NCI-H526 (cell line): ENCODE measurements at regions not wholly inside any gene's neighbourhood (a gene's known extent, or its start where the extent isn't known, plus 50 kb on each side); places are given as distances from the start of the nearest gene placed in this dataset.

Experiments
- DNase-seq, 2 experiments: peaks; one replicate each; lab custom pipeline; 2025; lab: John Stamatoyannopoulos, UW

GRCh38 chr2:47265158-47265557 is 88.8 kb upstream of the CALM2 start:
- no peak for DNase-seq

GRCh38 chr2:47264686-47265085 is 88.4 kb upstream of the CALM2 start:
- DNase-seq, result no peak

- peak in 1 of 2 experiments; percentile 21 for DNase-seq
These were observed 87.8 kb upstream of the CALM2 start for GRCh38 chr2:47264143-47264542.

- DNase-seq, result no peak
These were observed 86.3 kb upstream of the CALM2 start for GRCh38 chr2:47262657-47263056.

- no peak for DNase-seq
These were observed 84.7 kb upstream of the CALM2 start for GRCh38 chr2:47260971-47261370.

- no peak for DNase-seq
These were observed 83.5 kb upstream of the CALM2 start for GRCh38 chr2:47259829-47260228.

- DNase-seq, result no peak
These were observed 81.6 kb upstream of the CALM2 start for GRCh38 chr2:47257946-47258348.

- DNase-seq, result no peak
These were observed 80.2 kb upstream of the CALM2 start for GRCh38 chr2:47256416-47257087.

GRCh38 chr2:47255794-47256193 is 79.5 kb upstream of the CALM2 start:
- no peak for DNase-seq

- no peak for DNase-seq
These were observed 78.2 kb upstream of the CALM2 start for GRCh38 chr2:47254464-47254863.

GRCh38 chr2:47253447-47253846 is 77.1 kb upstream of the CALM2 start:
- DNase-seq, result no peak

- no peak for DNase-seq
These were observed 75.0 kb upstream of the CALM2 start for GRCh38 chr2:47251404-47251675.

GRCh38 chr2:47250586-47251403 is 74.5 kb upstream of the CALM2 start:
- no peak for DNase-seq

GRCh38 chr2:47249931-47250330 is 73.6 kb upstream of the CALM2 start:
- no peak for DNase-seq

GRCh38 chr2:47249157-47249900 is 73.0 kb upstream of the CALM2 start:
- no peak for DNase-seq

- DNase-seq, result no peak
These were observed 67.4 kb upstream of the CALM2 start for GRCh38 chr2:47243596-47244323.

- no peak for DNase-seq
These were observed 65.4 kb upstream of the CALM2 start for GRCh38 chr2:47241715-47242114.

GRCh38 chr2:47239119-47239969 is 63.0 kb upstream of the CALM2 start:
- peak in 1 of 2 experiments; percentile 4 for DNase-seq

GRCh38 chr2:47238638-47239037 is 62.3 kb upstream of the CALM2 start:
- no peak for DNase-seq

GRCh38 chr2:47237375-47238334 is 61.3 kb upstream of the CALM2 start:
- no peak for DNase-seq
